ENCODE measurements at regions not wholly inside any gene's neighbourhood (a gene's known extent, or its start where the extent isn't known, plus 50 kb on each side); places are given as distances from the start of the nearest gene placed in this dataset.

- TF ChIP-seq POLR2A (IDR thresholded peaks at IDR 0.05) (no peak), CTCF (IDR thresholded peaks at IDR 0.05 in 4 of 5, conservative IDR thresholded peaks at IDR 0.05 in 1 of 5) (no peak)
Measured at GRCh38 chr5:56683281-56683680, 132.1 kb upstream of the MAP3K1 start.

All from gastrocnemius medialis (tissue), 4 donors.